ENCODE measurements at regions not wholly inside any gene's neighbourhood (a gene's known extent, or its start where the extent isn't known, plus 50 kb on each side); places are given as distances from the start of the nearest gene placed in this dataset.

- DNase-seq, result no peak
Observed at GRCh38 chr16:86062271-86062965, 163.5 kb downstream of the IRF8 start.

DNA sequence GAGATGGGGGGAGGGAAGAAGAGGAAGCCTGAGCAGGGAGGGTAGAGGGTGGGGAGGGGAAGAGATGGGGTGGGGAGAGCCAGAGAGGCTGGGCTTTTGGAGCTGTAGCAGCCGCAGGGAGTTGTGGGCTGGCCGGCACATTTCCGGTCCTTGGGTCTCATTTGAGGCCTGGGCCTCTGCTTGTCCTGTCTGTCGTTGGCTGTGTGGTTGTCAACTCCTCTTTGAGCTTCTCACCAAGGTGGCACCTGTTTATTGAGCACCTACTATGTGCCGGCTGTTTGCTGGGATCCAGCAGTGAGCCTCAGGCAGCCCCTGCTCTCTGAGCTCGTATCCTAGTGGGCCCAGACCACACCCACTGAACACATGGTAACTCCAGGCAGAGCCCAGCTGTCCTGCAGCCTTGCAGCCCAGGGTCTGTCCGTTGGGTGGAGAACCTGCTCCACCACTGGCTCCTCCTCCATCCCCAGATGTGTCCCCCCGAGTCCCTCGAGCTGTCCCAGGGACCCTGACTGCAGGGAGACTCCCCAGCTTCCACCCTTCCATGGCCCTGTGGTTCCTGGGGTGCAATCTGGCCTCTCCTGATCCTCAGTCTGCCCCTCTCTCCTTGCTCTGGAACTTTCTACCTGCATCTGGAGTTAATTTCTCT is 164.9 kb downstream of the IRF8 start:
- DNase-seq, result no peak

- no peak for DNase-seq
Observed at GRCh38 chr16:86064431-86065250, 165.7 kb downstream of the IRF8 start.

GRCh38 chr16:86065711-86066110 is 166.7 kb downstream of the IRF8 start:
- DNase-seq, result no peak

DNA sequence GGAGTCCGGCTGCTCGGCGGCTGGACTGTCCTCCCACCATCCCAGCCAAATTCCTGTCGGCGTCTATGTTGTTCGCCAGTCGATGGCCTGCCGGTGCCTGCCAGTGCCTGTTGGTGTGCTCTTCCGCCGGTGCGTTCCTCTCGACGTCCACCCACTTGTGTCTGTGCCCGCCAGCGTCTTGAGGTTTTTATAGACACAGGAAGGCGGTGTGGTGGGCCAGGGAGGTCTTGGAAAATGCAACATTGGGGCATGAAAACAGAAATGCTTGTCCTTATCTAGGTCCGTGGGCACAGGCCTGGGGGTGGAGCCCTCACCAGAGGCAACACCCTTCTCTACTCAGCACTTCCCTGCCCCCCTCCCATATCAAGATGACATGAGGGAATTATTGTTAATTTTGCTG is 167.8 kb downstream of the IRF8 start:
- DNase-seq, result no peak

DNA sequence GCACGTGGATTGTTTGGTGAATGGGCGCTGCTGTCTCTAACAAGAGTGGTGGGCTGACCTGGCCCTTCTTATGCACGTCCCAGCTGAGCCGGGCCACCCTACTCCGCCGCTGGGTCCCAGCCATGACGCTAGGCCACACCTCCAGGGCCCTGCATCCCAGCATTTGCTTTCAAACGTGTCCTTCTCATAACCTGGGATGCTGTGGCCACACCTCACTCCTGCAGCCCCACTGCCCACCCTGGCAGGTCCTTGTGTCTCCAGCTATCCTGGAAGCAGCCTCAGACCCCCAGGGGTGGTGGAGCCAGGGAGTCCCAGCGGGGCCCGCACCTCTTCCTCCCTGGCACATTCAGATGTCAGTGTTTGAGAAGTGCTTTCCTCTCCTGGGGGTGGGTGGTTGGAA is 168.6 kb downstream of the IRF8 start:
- DNase-seq, result no peak

DNA sequence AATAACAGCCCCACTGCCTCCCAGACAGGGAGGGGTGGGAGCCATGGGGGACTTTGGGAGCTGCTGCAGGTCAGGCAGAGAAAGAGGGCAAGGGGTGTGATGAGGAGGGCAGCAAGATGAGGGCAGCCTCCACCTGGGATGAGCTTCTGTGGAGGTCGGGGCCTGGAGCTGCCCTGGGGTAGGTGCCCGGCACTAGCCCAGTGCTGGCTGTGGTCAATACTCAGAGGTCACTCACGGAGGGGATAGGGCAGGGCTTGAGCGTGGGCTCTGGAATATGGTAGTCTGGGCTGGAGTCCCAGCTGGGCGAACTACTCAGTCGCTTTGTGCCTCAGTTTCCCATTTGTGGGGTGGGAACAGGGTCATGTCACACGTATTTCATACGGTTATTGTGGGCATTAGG is 169.0 kb downstream of the IRF8 start:
- no peak for DNase-seq

DNA sequence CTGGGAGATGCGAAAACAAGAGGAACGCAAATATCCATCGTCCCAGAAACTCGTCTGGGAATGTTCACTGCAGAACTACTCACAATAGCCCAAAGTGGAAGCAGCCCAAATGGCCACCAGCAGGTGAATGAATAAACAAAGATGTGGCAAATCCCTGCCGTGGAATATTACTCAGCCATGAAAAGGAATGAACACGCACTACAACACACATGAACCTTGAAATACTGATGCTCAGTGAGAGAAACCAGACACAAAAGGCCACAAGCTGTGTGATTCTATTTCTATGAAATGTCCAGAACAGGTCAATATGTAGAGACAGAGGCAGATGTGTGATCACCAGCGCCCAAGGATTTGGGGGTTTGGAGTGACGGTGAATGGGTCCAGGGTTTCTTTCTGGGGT is 169.8 kb downstream of the IRF8 start:
- DNase-seq, result no peak

GRCh38 chr16:86069736-86070298 is 170.9 kb downstream of the IRF8 start:
- no peak for DNase-seq

DNA sequence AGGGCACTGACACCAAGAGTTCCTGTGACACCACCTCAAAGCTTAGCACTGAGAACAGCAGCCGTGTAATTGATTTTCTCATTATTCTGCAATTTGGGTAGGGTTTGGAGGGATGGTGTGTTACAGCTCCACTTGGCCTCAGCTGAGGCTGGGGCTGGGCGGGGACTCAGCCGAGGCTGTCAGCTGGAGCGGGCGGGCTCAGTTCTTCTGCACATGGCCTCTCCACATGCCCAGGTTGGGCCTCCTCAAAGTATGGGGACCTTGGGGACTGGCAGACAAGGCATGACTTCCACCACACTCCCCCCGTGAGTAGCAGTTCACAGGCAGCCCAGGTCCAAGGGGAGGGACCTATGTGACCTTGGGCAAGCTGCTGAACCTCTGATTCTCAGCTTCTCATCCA is 171.5 kb downstream of the IRF8 start:
- DNase-seq, result no peak

DNA sequence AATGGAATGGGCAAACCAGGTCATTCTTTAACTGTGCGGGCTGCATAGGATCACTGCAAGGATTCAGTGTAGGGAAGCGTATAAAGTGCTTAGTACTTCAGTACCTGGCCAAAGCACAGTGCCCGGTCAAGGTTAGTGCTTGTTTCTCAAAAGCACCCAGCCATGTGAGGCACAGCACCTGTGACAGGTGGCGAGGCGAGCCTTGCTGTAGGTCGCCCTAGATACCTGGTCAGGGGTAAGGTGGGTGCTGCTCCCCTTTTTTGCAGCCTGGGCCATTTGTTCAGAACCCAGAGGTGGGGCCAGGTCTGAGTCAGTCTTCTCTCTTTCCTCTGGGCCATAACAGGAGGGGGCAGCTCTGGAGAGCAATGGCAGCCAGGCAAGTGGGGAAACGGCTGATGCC is 172.0 kb downstream of the IRF8 start:
- no peak for DNase-seq

GRCh38 chr16:86071611-86072240 is 172.8 kb downstream of the IRF8 start:
- DNase-seq, result no peak

GRCh38 chr16:86072328-86073102 is 173.6 kb downstream of the IRF8 start:
- DNase-seq, result no peak

DNA sequence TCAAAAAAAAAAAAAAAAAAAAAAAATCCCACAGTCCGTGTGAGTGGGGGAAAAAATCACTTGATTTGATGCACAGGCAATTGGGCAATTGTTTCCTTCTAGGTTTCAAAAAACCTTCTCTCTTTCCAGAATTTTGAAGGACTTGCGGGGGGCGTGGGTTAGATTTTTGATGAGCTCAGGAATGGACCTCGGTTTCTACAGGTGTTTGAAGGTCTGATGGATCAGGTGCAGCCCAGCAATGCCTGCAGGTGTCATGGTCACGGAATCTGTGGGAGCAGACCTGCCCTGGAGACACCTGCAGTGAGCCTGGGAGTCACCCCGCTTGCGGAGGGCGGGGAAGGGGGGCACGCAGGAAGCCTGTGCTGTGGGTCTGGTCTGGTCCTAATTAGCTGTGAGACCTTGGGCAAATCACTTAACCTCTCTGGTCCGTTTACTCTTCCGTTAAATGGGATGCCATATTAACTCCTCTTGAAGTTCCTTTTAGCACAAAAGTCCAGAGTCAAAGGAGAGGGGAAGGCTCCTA is 174.2 kb downstream of the IRF8 start:
- DNase-seq, result no peak

DNA sequence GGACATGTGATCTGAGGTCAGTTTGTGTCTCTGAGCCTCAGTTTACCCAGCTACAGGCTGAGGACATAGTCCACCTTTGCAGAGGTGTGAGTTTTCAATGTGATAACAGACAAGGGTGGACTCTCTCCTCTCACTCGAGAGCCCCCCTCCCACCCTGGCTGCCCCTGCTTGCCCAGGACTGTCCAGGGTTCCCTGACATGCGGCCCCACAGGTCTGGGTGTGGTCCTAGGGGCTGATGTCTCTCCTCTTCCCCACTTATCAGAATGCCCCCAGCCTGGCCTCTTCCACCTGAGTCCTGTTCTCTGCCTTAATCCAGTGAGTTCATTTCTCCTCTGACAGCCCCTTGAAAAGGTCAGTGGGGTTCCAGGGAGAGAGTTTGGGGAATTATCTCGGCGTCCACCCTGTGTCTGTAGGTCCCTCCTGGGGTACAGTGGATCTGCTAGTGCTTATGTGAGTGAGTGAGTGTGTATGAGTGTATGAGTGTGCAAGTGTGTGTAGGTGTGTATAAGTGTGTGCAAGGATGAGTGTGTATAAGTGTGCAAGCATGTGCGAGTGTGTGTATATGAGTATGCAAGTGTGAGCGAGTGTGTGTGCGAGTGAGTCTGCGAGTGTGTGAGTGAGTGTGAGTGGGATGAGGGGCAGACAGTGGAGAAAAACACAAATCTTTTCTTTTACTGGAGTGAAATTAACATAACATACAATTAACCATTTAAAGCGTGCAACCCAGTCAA is 175.0 kb downstream of the IRF8 start:
- no peak for DNase-seq

GRCh38 chr16:86074651-86075487 is 175.9 kb downstream of the IRF8 start:
- DNase-seq, result no peak

DNA sequence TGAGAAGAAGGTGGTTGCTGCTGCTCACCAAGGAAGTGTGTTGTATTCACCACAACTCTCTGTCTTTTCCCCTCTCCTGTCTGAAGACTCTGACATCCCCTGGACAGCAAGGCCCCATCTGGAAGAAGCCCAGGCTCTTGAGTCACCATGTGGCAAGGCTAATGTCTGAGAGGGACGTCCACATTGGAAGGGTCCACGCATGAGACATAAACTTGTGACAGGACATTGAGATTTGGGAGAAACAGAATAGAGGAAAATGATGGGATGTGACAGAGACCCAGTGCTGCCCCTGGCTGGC is 176.5 kb downstream of the IRF8 start:
- DNase-seq, result no peak

GRCh38 chr16:86075839-86076440 is 177.0 kb downstream of the IRF8 start:
- no peak for DNase-seq

DNA sequence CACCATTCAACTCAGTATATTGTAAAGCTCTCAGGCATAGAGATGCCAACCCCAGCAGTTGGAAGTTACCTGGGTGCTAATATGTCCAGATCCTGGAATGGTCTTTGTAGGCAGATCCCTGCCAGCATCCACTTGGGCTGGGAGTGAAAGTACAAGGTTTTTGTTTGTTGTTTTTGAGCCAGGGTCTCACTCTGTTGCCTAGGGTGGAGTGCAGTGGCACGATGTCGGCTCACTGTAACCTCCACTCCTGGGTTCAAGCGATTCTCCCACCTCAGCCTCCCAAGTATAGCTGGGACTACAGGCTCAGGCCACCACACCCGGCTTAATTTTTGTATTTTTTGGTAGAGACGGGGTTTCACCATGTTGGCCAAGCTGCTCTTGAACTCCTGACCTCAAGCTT is 177.6 kb downstream of the IRF8 start:
- no peak for DNase-seq

GRCh38 chr16:86077243-86077940 is 178.4 kb downstream of the IRF8 start:
- no peak for DNase-seq
